HUES48 (cell line): ENCODE measurements at regions not wholly inside any gene's neighbourhood (a gene's known extent, or its start where the extent isn't known, plus 50 kb on each side); places are given as distances from the start of the nearest gene placed in this dataset.

ENCODE experiments used
- H3K27ac ChIP-seq: one replicate; pipeline ENCODE4 v1.7.0; 2013; ENCODE audit warnings: low read depth, low read length, inconsistent platforms
- H3K27me3 ChIP-seq: 2 replicates; pipeline ENCODE4 v1.6.1; 2013; ENCODE audit warnings: mild to moderate bottlenecking, low read length; ENCODE audit not compliant: control insufficient read depth, insufficient read depth
- H3K36me3 ChIP-seq: 2 replicates; pipeline ENCODE4 v1.6.1; 2013; ENCODE audit warnings: low read length; ENCODE audit not compliant: control insufficient read depth, insufficient read depth
- H3K4me1 ChIP-seq: 2 replicates; pipeline ENCODE4 v1.6.1; 2013; ENCODE audit warnings: mild to moderate bottlenecking, low read length; ENCODE audit not compliant: control insufficient read depth, insufficient read depth
- H3K4me3 ChIP-seq: 2 replicates; pipeline ENCODE4 v1.5.1; 2013; ENCODE audit warnings: mild to moderate bottlenecking, low read depth, low read length
- H3K9ac ChIP-seq: 2 replicates; pipeline ENCODE4 v1.6.1; 2013; ENCODE audit warnings: mild to moderate bottlenecking, low read depth, low read length, moderate library complexity
- H3K9me3 ChIP-seq: 2 replicates; pipeline ENCODE4 v1.6.1; 2013; ENCODE audit warnings: low read length; ENCODE audit not compliant: control insufficient read depth, insufficient read depth

DNA sequence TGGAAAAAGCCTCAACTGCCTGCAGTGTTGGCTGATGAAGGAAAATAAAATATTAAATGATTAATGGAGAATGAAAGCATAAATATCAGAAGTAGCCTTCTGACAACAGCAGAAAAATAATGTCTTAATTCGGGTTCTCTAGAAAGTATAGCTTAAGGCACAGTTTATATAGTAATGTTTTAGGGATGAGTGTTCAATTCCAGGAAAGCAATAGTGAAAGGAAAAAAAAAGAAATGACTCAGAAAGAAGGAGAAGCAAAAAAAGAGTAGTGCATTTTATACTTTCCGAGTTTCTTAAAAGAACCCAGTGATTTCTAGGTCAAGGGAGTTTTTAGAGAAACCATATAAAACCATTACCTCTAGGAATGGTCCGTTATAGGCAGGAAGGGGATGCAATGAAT is 137.3 kb downstream of the HTR1B start:
- no peak overlapping the region for H3K9ac ChIP-seq
- H3K27ac ChIP-seq = no peak overlapping the region
- no peaks in the 10 kb centered on the region for H3K36me3 ChIP-seq
- 0 out of 2 replicates have a peak, but pooled peaks cover 5% of the 10 kb centered on the region for H3K4me1 ChIP-seq
- no peaks in the 10 kb centered on the region for H3K9me3 ChIP-seq
- H3K4me3 ChIP-seq = no peak overlapping the region
- no peaks in the 10 kb centered on the region for H3K27me3 ChIP-seq

DNA sequence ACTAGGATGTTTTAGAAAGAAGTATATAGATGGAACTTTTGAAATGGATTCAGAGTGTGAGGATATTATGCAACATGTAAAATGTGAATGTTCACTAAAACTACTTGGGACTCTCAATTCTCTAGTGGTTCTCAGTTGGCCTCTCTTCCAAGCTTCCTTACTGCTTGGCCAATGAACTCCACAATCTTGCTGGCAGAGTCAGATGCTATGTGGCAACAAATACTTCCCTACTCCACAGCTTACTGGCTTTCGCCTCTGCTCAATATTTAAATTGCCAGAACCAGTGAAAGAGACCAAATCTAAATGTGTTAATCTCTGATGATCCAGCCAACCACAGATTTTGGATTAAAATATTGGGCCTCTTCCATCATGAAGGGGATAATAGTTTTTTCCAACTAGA is 138.4 kb downstream of the HTR1B start:
- Histone ChIP-seq H3K27ac (no peak overlapping the region), H3K27me3 (no peaks in the 10 kb centered on the region), H3K9ac (no peak overlapping the region), H3K4me3 (no peak overlapping the region), H3K36me3 (no peaks in the 10 kb centered on the region), H3K9me3 (no peaks in the 10 kb centered on the region), H3K4me1 (0 out of 2 replicates have a peak, but pooled peaks cover 5% of the 10 kb centered on the region)

DNA sequence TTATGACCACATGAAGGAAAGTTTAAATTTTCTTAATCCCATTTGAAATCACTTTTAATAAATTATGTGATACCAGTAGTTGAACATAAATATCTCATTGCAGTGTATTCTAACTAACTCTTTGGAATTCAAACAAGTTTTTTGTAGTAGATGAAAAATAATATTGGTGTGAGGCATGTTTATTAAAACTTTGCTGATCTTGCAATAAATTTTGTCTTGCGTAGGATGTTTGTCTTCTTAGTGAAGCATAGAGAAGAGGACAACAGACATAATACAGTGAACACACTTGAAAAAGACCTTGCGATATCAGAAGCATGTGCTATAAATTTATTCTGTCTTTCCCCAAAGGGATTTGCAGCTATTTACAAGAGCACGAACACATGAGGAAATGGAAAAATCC is 140.7 kb downstream of the HTR1B start:
- Histone ChIP-seq H3K4me3 (no peak overlapping the region), H3K27ac (no peak overlapping the region), H3K9ac (no peak overlapping the region), H3K4me1 (0 out of 2 replicates have a peak, but pooled peaks cover 5% of the 10 kb centered on the region), H3K36me3 (no peaks in the 10 kb centered on the region), H3K9me3 (no peaks in the 10 kb centered on the region), H3K27me3 (no peaks in the 10 kb centered on the region)

DNA sequence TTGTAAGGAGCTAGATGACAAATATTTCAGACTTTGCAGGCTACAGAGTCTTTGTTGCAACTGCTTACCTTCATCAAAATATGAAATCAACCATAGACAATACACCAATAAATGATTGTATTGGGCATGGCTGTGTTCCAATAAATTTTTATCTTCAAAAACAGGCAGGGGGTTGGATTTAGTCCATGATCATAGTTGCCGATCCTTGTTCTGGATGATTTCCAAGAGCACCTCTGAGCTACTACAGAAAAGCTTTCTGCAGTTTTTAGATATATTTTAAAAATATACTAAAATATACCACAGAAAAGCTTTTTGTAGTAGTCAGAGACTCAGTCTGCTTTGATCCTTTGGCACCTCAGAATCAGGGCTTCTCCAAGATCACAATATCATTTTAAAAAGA is 145.0 kb downstream of the HTR1B start:
- Histone ChIP-seq H3K9ac (no peak overlapping the region), H3K36me3 (no peaks in the 10 kb centered on the region), H3K9me3 (no peaks in the 10 kb centered on the region), H3K27me3 (no peaks in the 10 kb centered on the region), H3K4me3 (no peak overlapping the region), H3K4me1 (0 out of 2 replicates have a peak, but pooled peaks cover 5% of the 10 kb centered on the region), H3K27ac (no peak overlapping the region)

DNA sequence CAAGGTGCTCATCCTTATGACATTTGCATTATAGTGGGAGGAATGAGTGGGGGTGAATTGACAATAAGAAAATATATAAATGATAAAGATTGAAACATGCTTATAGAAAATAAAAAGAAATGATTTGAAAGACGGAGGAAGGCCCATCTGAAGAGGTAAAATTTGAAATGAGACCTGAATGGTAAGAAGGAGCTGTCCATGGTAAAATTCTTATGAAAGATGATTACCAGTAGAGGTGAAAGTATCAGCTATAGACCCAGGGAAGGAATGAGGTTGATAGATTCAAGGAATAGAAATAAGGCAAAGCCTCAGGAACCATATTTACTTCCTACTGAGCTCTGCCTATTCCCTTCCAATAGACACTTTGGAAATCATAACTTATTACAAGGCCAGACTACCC is 149.7 kb downstream of the HTR1B start:
- Histone ChIP-seq H3K27me3 (no peaks in the 10 kb centered on the region), H3K9ac (no peak overlapping the region)

DNA sequence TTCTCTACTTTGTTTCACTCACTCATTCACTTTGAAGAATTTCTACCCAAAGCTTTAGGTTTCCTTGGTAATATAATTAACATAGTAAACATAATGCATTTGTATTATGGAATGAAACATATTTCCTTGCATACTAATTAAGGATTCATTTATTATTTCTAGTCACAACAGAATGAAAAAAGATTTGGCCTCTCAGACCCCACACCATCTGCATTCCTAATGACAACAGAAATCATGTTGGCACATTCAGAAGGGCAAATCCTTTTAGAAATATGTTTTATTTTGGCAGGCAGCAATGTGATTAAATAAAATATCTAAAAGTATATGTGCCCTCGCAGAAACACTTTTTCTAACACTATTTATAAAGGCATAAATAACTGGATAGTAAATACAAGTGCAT is 163.4 kb downstream of the HTR1B start:
- Histone ChIP-seq H3K27me3 (no peaks in the 10 kb centered on the region), H3K9me3 (no peaks in the 10 kb centered on the region), H3K27ac (no peak overlapping the region), H3K36me3 (no peaks in the 10 kb centered on the region), H3K9ac (no peak overlapping the region), H3K4me1 (no peaks in the 10 kb centered on the region), H3K4me3 (no peak overlapping the region)

More for the DNA sequence above, 149.7 kb downstream of the HTR1B start:
- no peaks in the 10 kb centered on the region for H3K4me1 ChIP-seq
- no peaks in the 10 kb centered on the region for H3K36me3 ChIP-seq
- no peaks in the 10 kb centered on the region for H3K9me3 ChIP-seq
- H3K27ac ChIP-seq = no peak overlapping the region
- H3K4me3 ChIP-seq = no peak overlapping the region

DNA sequence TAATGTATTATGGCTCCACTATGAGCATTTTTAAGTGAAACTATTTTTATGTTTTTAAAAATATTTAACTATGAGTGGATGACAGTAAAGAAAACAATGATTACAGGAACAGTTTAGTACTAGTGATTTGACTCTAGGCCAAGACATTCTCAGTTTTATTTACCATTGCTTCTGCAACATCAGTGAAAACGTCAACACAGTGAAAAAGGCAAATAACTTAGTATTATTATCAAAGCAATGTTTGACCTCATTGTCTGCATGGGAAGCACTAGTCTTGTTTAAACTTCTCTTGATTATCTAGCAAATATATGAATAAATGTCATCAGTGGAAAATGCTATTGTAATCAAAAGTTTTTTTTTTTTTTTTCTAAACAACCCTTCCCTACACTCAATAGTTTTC is 165.0 kb downstream of the HTR1B start:
- H3K4me3 ChIP-seq = no peak overlapping the region
- H3K4me1 ChIP-seq = no peaks in the 10 kb centered on the region
- no peaks in the 10 kb centered on the region for H3K27me3 ChIP-seq
- H3K27ac ChIP-seq = no peak overlapping the region
- H3K9me3 ChIP-seq = no peaks in the 10 kb centered on the region
- H3K36me3 ChIP-seq = no peaks in the 10 kb centered on the region
- no peak overlapping the region for H3K9ac ChIP-seq

DNA sequence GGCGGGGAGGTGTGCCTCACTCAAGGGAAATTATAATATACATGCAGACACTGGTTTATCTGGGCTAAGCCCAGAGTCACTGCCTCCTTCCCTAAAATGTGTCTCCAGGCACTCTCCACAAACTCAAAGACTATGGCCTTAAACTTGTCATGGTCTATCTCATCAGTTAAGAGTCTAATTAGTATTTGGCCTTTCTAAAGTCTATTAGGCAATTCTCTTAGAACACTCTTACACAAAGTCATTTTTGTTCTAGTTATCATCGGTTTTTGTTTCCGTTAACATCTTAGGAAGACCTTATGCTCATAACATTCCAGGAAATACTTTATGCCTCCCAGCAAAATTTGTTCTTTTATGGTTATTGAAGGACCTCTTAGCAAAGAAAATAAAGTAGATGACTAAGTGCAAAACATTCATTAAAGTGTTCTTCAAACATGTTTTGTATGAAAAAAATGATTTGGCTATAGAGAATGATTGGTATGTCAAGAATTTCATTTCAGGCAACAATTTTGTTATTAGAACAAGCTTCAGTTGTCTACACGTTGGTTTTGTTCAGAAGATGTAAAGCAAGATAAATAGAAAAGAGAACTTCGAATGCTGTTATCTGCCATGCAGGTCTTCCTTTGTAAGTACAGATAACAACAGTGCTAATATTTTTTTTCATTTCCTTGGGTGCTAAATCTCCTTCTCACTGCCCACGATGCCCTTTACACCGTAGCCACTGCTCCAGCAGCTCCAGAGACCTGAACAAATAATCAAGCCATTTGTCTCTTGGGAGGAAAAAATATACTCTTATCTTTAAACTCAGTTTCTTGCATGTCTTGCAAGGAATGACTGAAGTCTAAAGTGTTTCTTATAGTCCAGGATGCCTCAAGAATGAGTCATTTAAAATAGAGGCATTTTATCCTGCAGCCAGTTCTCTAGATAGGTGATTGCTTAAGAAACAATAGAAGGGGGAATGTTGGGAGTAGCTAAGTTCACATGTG is 170.4 kb downstream of the HTR1B start:
- Histone ChIP-seq H3K9ac (no peak overlapping the region), H3K27ac (no peak overlapping the region), H3K27me3 (no peaks in the 10 kb centered on the region)

DNA sequence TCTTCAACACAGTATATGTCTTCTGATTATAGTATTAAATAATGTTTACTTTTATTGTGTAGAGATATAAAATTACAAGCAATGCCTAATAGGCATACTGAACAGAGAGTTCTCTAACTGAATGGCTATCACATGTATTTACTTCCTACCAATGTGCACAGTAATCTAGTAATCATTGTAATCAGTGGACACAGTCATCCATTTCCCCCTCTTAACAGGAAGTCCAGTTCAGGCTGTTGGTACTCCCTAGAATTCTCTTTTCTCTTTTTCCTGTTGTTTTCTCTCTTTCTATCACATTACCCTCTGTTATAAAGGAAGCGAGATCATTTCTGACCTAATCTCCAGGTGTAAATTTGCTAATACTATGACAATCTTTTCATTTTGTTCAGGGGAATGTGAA is 172.5 kb downstream of the HTR1B start:
- Histone ChIP-seq H3K9ac (no peak overlapping the region), H3K4me3 (no peak overlapping the region), H3K27ac (no peak overlapping the region), H3K27me3 (no peaks in the 10 kb centered on the region), H3K9me3 (no peaks in the 10 kb centered on the region), H3K4me1 (no peaks in the 10 kb centered on the region), H3K36me3 (no peaks in the 10 kb centered on the region)

More for the DNA sequence above, 170.4 kb downstream of the HTR1B start:
- H3K36me3 ChIP-seq = no peaks in the 10 kb centered on the region
- no peaks in the 10 kb centered on the region for H3K9me3 ChIP-seq
- H3K4me3 ChIP-seq = no peak overlapping the region
- no peaks in the 10 kb centered on the region for H3K4me1 ChIP-seq

DNA sequence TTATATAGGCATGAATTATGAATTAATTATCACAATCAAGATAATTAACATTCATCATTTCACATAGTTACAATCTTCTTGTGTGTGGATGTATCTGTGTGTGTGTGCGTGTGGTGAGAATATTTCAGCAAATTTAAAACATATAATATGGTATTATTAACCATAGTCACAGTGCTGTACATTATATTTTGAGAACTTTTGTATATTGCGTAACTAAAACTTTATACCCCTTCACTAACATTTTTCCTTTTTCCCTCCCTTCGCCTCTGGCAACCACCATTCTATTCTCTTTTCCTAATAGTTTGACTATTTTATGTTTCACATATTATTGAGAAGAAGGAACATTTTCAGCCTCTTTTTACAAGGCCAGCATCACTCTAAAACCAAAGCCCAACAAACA is 176.8 kb downstream of the HTR1B start:
- Histone ChIP-seq H3K27me3 (no peaks in the 10 kb centered on the region), H3K4me3 (no peak overlapping the region), H3K36me3 (no peaks in the 10 kb centered on the region), H3K27ac (no peak overlapping the region), H3K9me3 (no peaks in the 10 kb centered on the region; the same call in 1 of the 2 replicates), H3K9ac (no peak overlapping the region), H3K4me1 (no peaks in the 10 kb centered on the region)

DNA sequence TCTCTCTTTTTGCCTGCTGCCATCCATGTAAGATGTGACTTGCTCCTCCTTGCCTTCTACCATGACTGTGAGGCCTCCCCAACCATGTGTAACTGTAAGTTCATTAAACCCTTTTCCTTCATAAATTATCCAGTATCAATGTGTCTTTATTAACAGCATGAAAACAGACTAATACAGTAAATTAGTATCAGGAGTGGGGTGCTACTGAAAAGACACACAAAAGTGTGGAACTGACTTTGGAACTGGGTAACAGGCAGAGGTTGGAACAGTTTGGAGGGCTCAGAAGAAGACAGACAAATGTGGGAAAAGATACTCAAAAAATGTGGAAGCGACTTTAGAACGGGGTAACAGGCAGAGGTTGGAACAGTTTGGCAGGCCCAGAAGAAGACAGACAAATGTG is 189.4 kb downstream of the HTR1B start:
- H3K27ac ChIP-seq = no peak overlapping the region
- no peaks in the 10 kb centered on the region for H3K4me1 ChIP-seq
- no peak overlapping the region for H3K9ac ChIP-seq
- H3K36me3 ChIP-seq = no peaks in the 10 kb centered on the region
- H3K27me3 ChIP-seq = no peaks in the 10 kb centered on the region
- H3K4me3 ChIP-seq = no peak overlapping the region
- H3K9me3 ChIP-seq = peaks cover 34% of the 10 kb centered on the region
